NT2/D1 (cell line): ENCODE measurements at regions not wholly inside any gene's neighbourhood (a gene's known extent, or its start where the extent isn't known, plus 50 kb on each side); places are given as distances from the start of the nearest gene placed in this dataset.

Experiments used
- DNase-seq: peaks from one replicate; pipeline ENCODE4 v3.0.0-alpha.2; 2011; ENCODE audit warnings: low read depth, low spot score
- H3K27me3 ChIP-seq: 2 replicates; pipeline ENCODE4 v1.6.0; 2011; ENCODE audit warnings: mild to moderate bottlenecking; ENCODE audit not compliant: insufficient read length, insufficient read depth
- H3K36me3 ChIP-seq: 2 replicates; pipeline ENCODE4 v1.6.1; 2011; ENCODE audit warnings: mild to moderate bottlenecking, low read length, mixed read lengths; ENCODE audit not compliant: insufficient read depth, insufficient read length
- H3K4me1 ChIP-seq: 2 replicates; pipeline ENCODE4 v1.5.1; 2011; ENCODE audit not compliant: insufficient read depth, insufficient read length
- H3K4me3 ChIP-seq: 2 replicates; pipeline ENCODE4 v1.5.1; 2011; ENCODE audit warnings: low read depth; ENCODE audit not compliant: insufficient read length
- H3K9ac ChIP-seq: 2 replicates; pipeline ENCODE4 v1.6.0; 2011; ENCODE audit warnings: low read depth; ENCODE audit not compliant: insufficient read length
- H3K9me3 ChIP-seq: 2 replicates; pipeline ENCODE4 v1.5.1; 2011; ENCODE audit warnings: mild to moderate bottlenecking, low read length; ENCODE audit not compliant: insufficient read depth
- SUZ12 ChIP-seq: IDR thresholded peaks from 2 replicates; pipeline ENCODE4 v1.6.1; 2011; ENCODE audit not compliant: insufficient read length, insufficient read depth; ENCODE audit errors: extremely low read depth
- YY1 ChIP-seq: IDR thresholded peaks from 2 replicates; pipeline ENCODE4 v1.6.1; 2011; ENCODE audit not compliant: insufficient read length, insufficient read depth
- ZNF274 ChIP-seq: IDR thresholded peaks from 2 replicates; pipeline ENCODE4 v1.6.1; 2011; ENCODE audit warnings: mild to moderate bottlenecking, low read depth, low read length

GRCh38 chr5:29262339-29263123 is 1931.0 kb upstream of the CDH6 start:
- DNase-seq, result no peak
- TF ChIP-seq SUZ12, result no peak
- no peak for TF ChIP-seq YY1
- TF ChIP-seq ZNF274, result no peak
- H3K9me3 ChIP-seq, result no peaks in the 10 kb centered on the region
- no peaks in the 10 kb centered on the region for H3K4me1 ChIP-seq
- no peaks in the 10 kb centered on the region for H3K27me3 ChIP-seq
- no peak overlapping the region for H3K4me3 ChIP-seq
- H3K36me3 ChIP-seq, result no peaks in the 10 kb centered on the region
- no peak overlapping the region for H3K9ac ChIP-seq

- TF ChIP-seq SUZ12, result no peak
- no peak for TF ChIP-seq YY1
- TF ChIP-seq ZNF274, result no peak
- DNase-seq, result no peak
- no peaks in the 10 kb centered on the region for H3K36me3 ChIP-seq
- H3K4me3 ChIP-seq, result no peak overlapping the region
- H3K9me3 ChIP-seq, result no peaks in the 10 kb centered on the region
- H3K9ac ChIP-seq, result no peak overlapping the region
- H3K4me1 ChIP-seq, result no peaks in the 10 kb centered on the region
- H3K27me3 ChIP-seq, result no peaks in the 10 kb centered on the region
These were observed 1932.3 kb upstream of the CDH6 start for GRCh38 chr5:29261213-29261612.

GRCh38 chr5:29252390-29252789 is 1941.1 kb upstream of the CDH6 start:
- no peak for TF ChIP-seq ZNF274
- TF ChIP-seq YY1, result no peak
- TF ChIP-seq SUZ12, result no peak
- no peak for DNase-seq
- Histone ChIP-seq H3K4me1 (no peaks in the 10 kb centered on the region), H3K9me3 (no peaks in the 10 kb centered on the region), H3K27me3 (no peaks in the 10 kb centered on the region), H3K9ac (no peak overlapping the region), H3K4me3 (no peak overlapping the region), H3K36me3 (no peaks in the 10 kb centered on the region)

GRCh38 chr5:29247346-29248028 is 1946.0 kb upstream of the CDH6 start:
- H3K4me1 ChIP-seq, result no peaks in the 10 kb centered on the region
- no peak overlapping the region for H3K9ac ChIP-seq
- H3K9me3 ChIP-seq, result no peaks in the 10 kb centered on the region
- no peak overlapping the region for H3K4me3 ChIP-seq
- no peak for DNase-seq
- H3K27me3 ChIP-seq, result no peaks in the 10 kb centered on the region
- no peaks in the 10 kb centered on the region for H3K36me3 ChIP-seq
- TF ChIP-seq YY1 (no peak), SUZ12 (no peak), ZNF274 (no peak)

GRCh38 chr5:29240379-29240778 is 1953.1 kb upstream of the CDH6 start:
- Histone ChIP-seq H3K9ac (no peak overlapping the region), H3K36me3 (no peaks in the 10 kb centered on the region), H3K4me1 (no peaks in the 10 kb centered on the region), H3K27me3 (no peaks in the 10 kb centered on the region), H3K4me3 (no peak overlapping the region), H3K9me3 (no peaks in the 10 kb centered on the region; the same call in 1 of the 2 replicates)
- TF ChIP-seq SUZ12 (no peak), ZNF274 (no peak), YY1 (no peak)
- DNase-seq, result no peak

- Histone ChIP-seq H3K36me3 (no peaks in the 10 kb centered on the region), H3K4me3 (no peak overlapping the region), H3K9me3 (no peaks in the 10 kb centered on the region; the same call in 1 of the 2 replicates), H3K9ac (no peak overlapping the region), H3K27me3 (no peaks in the 10 kb centered on the region), H3K4me1 (no peaks in the 10 kb centered on the region)
- TF ChIP-seq ZNF274, result no peak
- TF ChIP-seq YY1, result no peak
- no peak for TF ChIP-seq SUZ12
- DNase-seq, result no peak
These were observed 1953.9 kb upstream of the CDH6 start for GRCh38 chr5:29239606-29240005.

GRCh38 chr5:29238115-29238514 is 1955.4 kb upstream of the CDH6 start:
- Histone ChIP-seq H3K27me3 (no peaks in the 10 kb centered on the region), H3K4me1 (no peaks in the 10 kb centered on the region), H3K9me3 (no peaks in the 10 kb centered on the region; the same call in 1 of the 2 replicates), H3K4me3 (no peak overlapping the region), H3K36me3 (no peaks in the 10 kb centered on the region), H3K9ac (no peak overlapping the region)
- DNase-seq, result peak; percentile 35
- no peak for TF ChIP-seq YY1
- TF ChIP-seq ZNF274, result no peak
- no peak for TF ChIP-seq SUZ12
